ENCODE measurements at regions not wholly inside any gene's neighbourhood (a gene's known extent, or its start where the extent isn't known, plus 50 kb on each side); places are given as distances from the start of the nearest gene placed in this dataset.

GRCh38 chr1:58064166-58064565 is 482.4 kb downstream of the OMA1 start:
- no peak for TF ChIP-seq POLR2A (IDR thresholded peaks at IDR 0.05; ENCODE audit: low read depth, low read length)
- TF ChIP-seq POU2F2 (IDR thresholded peaks at IDR 0.05; ENCODE audit: low read depth, low read length), result no peak
- no peak for TF ChIP-seq TAF1 (IDR thresholded peaks at IDR 0.05; ENCODE audit: low read depth, low read length)
- no peak for TF ChIP-seq SPI1 (IDR thresholded peaks at IDR 0.05; ENCODE audit: low read depth, low read length)
